ENCODE measurements at regions not wholly inside any gene's neighbourhood (a gene's known extent, or its start where the extent isn't known, plus 50 kb on each side); places are given as distances from the start of the nearest gene placed in this dataset.
A peak's percentile ranks its signal among the peaks of the same experiment; 100 is the strongest.
"Not testable (repeated sequence)": the region's sequence is repeated elsewhere in the genome, so short reads cannot be mapped to it uniquely, and the experiment has no call there.

GRCh38 chr18:60892855-60893254 is 440.4 kb upstream of the CDH20 start:
- peak; percentile 73 for DNase-seq (ENCODE audit: low read depth)

- DNase-seq (ENCODE audit: low read depth): no peak
Measured at GRCh38 chr18:60893355-60894097, 439.7 kb upstream of the CDH20 start.

GRCh38 chr18:60894254-60894945 is 438.8 kb upstream of the CDH20 start:
- no peak for DNase-seq (ENCODE audit: low read depth)

- no peak for DNase-seq (ENCODE audit: low read depth)
Measured at GRCh38 chr18:60895181-60895580, 438.0 kb upstream of the CDH20 start.

GRCh38 chr18:60898111-60898510 is 435.1 kb upstream of the CDH20 start:
- no peak for DNase-seq (ENCODE audit: low read depth)

DNA sequence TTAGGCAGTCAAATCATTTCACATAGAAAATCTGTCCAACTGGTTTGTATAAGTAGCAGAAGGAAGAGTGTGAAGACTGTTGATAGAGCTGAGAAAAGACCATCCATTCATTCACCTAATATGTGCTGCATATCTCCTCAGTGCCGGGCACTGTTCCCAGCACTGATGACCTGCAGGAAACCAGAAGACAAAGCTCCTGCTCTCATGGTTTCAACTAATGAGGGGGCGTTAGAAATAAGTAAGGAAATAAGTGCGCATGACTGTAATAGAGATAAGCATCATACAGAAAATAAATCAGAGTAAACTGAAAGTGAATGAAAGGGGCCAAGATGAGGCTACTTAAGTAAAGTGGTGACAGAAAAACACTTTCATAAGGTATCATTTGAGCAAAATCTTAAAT is 427.5 kb upstream of the CDH20 start:
- no peak for DNase-seq (ENCODE audit: low read depth)

DNA sequence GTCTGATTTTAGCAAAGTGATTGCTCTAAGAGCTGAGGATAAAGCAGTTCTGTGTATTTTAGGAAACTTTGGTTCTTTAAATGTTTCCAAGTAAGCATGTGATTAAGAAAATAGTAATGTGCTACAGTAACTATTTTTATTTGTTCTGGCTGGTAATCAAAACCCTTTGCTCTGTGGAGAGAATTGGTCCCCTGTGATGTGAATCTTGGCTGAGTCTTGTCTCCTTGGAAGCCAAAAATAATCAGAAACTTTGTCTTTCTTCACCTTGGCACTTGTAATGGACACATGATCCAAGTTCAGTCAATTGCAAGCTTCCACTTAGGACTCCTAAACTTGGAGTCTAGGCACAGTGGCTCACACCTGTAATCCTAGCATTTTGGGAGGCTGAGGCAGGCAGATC is 422.7 kb upstream of the CDH20 start:
- DNase-seq (ENCODE audit: low read depth): no peak

- DNase-seq (ENCODE audit: low read depth): no peak
Measured at GRCh38 chr18:60911504-60911903, 421.7 kb upstream of the CDH20 start.

DNA sequence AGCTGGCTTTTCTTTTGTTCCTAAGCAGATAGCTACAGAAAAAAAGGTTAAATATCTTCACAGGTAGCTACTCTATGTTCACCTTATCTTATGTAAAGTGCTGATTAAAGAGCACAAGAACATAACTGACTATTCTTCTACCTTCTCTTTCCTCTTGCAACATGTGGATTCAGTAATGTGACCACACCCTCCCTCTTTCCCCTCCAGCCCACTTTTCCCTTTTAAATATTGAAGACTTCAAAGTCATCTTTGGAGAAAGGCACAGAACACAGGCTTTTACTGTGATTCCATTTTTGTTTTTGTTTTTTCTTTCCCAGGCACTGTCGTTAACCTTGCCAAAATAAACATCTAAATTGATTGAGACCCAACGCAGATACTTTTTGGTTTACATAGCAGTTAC is 418.1 kb upstream of the CDH20 start:
- DNase-seq (ENCODE audit: low read depth): no peak

- DNase-seq (ENCODE audit: low read depth): not testable (repeated sequence)
Measured at GRCh38 chr18:60918862-60919261, 414.4 kb upstream of the CDH20 start.

DNA sequence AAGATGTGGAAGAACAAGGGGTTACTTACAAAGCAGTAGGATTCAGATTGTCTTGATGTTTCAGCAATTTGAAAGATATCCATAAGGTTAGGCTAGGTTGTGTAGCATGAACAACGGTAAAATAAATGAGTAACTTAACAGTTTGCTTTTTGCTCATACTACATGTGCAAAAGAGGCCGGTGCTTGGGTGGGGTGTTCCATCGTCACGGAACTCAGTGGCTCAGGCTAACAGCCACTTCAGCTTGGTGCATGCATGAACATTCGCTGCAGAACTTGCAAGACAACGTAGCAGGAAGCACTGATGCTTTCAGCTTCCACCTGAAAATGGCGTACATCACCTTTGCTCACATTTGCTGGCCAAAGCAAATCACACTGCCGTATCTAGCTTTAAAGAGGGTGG is 407.3 kb upstream of the CDH20 start:
- DNase-seq (ENCODE audit: low read depth): no peak

- DNase-seq (ENCODE audit: low read depth): no peak
Measured at GRCh38 chr18:60929966-60930365, 403.3 kb upstream of the CDH20 start.

- no peak for DNase-seq (ENCODE audit: low read depth)
Measured at GRCh38 chr18:60935041-60935910, 398.0 kb upstream of the CDH20 start.

- no peak for DNase-seq (ENCODE audit: low read depth)
Measured at GRCh38 chr18:60936101-60936500, 397.1 kb upstream of the CDH20 start.

GRCh38 chr18:60943297-60943696 is 389.9 kb upstream of the CDH20 start:
- DNase-seq (ENCODE audit: low read depth): no peak

DNA sequence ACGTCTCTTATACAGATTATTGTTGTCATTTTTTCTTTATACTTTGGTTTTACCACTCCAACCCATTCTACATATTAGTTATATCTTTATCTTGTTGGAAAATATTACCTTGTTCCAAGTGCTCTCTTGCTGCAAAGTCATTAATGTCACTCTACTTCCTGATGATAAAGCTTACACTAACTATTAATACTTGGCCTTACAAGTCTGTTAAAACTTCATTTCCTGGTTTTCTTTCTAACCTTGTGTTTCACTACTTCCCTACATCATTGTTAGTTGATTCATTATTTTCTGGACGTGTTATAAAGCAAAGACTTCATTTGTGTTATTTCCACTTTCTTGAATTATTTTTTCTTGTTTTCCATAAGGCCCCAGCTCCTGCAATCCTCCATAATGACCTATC is 382.6 kb upstream of the CDH20 start:
- no peak for DNase-seq (ENCODE audit: low read depth)

- DNase-seq (ENCODE audit: low read depth): no peak
Measured at GRCh38 chr18:60951091-60951490, 382.1 kb upstream of the CDH20 start.

GRCh38 chr18:60962625-60963024 is 370.6 kb upstream of the CDH20 start:
- no peak for DNase-seq (ENCODE audit: low read depth)

DNA sequence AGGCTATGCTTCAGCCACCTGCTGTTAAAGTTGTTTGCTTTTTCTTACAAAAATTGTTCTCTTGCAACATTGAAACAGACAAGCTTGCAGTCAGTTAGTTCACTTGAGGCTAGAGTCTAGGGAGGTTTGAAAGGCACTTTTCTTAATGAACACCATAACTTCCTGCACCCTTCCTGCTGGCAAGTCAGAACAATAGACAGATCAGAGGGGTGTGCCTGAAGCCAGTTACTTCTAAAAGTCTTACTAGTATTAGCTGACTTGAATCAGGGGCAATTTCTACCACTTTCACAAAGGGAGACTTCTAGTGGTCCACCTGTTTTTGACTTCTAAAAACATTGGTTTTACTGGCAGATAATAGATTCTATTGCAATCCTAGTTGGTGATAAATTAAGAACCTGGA is 367.4 kb upstream of the CDH20 start:
- DNase-seq (ENCODE audit: low read depth): no peak

DNA sequence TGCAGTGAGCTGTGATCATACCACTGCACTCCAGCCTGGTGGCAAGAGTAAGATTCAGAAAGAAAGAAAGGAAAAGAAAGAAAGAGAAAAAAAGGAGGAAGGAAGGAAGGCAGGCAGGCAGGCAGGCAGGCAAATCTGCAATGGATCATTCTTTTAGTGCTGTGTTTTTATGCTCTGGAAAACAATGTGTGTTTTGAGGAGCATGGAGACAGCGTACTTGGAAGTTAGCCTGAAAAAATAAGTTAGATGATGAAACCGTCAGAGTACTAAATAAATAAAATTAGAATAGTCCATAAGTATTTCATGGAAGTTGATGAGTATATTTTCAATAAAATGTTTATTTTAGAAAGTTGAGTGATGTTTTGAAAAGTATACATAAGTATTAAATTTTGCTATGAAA is 366.4 kb upstream of the CDH20 start:
- DNase-seq (ENCODE audit: low read depth): no peak

GRCh38 chr18:60975420-60975819 is 357.8 kb upstream of the CDH20 start:
- DNase-seq (ENCODE audit: low read depth): no peak

DNA sequence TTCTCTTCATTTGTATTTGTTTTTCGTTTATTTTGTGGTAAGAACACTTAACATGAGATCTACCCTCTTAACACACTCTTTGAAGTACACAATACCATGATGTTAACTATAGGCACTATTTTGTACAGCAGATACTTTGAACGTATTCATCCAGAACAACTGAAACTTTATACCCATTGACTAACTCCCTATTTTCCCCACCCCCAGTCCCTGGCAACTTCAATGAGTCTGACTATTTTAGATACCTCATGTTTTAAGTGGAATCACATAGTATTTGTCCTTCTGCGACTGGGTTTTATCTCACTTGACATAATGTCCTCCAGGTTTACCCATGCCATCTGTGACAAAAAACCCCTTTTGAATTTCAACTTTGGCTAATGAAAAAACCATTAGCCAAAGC is 356.3 kb upstream of the CDH20 start:
- DNase-seq (ENCODE audit: low read depth): no peak

GRCh38 chr18:60978338-60978737 is 354.9 kb upstream of the CDH20 start:
- DNase-seq (ENCODE audit: low read depth): peak; percentile 94

Measured in renal cortical epithelial cell (primary cell).